ENCODE measurements at regions not wholly inside any gene's neighbourhood (a gene's known extent, or its start where the extent isn't known, plus 50 kb on each side); places are given as distances from the start of the nearest gene placed in this dataset.

GRCh38 chr3:57001356-57001755 lies 59.1 kb upstream of the SPATA12 start:
- no peak for TF ChIP-seq CTCF (IDR thresholded peaks at IDR 0.05; ENCODE audit: extremely low read depth, missing control alignments)
- DNase-seq (ENCODE audit: low spot score) = no peak

- no peak for DNase-seq (ENCODE audit: low spot score)
- TF ChIP-seq CTCF (IDR thresholded peaks at IDR 0.05; ENCODE audit: extremely low read depth, missing control alignments) = no peak
These were observed 60.5 kb upstream of the SPATA12 start for GRCh38 chr3:57000012-57000411.

- TF ChIP-seq CTCF (IDR thresholded peaks at IDR 0.05; ENCODE audit: extremely low read depth, missing control alignments) = no peak
- no peak for DNase-seq (ENCODE audit: low spot score)
These were observed 60.9 kb upstream of the SPATA12 start for GRCh38 chr3:56999547-56999946.

GRCh38 chr3:56998076-56998529 lies 62.4 kb upstream of the SPATA12 start:
- no peak for TF ChIP-seq CTCF (IDR thresholded peaks at IDR 0.05; ENCODE audit: extremely low read depth, missing control alignments)
- DNase-seq (ENCODE audit: low spot score) = no peak

GRCh38 chr3:56997675-56998074 lies 62.8 kb upstream of the SPATA12 start:
- DNase-seq (ENCODE audit: low spot score) = no peak
- TF ChIP-seq CTCF (IDR thresholded peaks at IDR 0.05; ENCODE audit: extremely low read depth, missing control alignments) = no peak

- TF ChIP-seq CTCF (IDR thresholded peaks at IDR 0.05; ENCODE audit: extremely low read depth, missing control alignments) = no peak
- no peak for DNase-seq (ENCODE audit: low spot score)
These were observed 63.4 kb upstream of the SPATA12 start for GRCh38 chr3:56997041-56997440.

GRCh38 chr3:56994391-56994790 lies 66.1 kb upstream of the SPATA12 start:
- no peak for DNase-seq (ENCODE audit: low spot score)
- no peak for TF ChIP-seq CTCF (IDR thresholded peaks at IDR 0.05; ENCODE audit: extremely low read depth, missing control alignments)
